ENCODE measurements at regions not wholly inside any gene's neighbourhood (a gene's known extent, or its start where the extent isn't known, plus 50 kb on each side); places are given as distances from the start of the nearest gene placed in this dataset.

- no peak overlapping the region for H3K4me3 ChIP-seq
- no peaks in the 10 kb centered on the region for H3K27me3 ChIP-seq
- ATAC-seq = no peak
- no peaks in the 10 kb centered on the region for H3K36me3 ChIP-seq
- WGBS, 2 donors (ENCODE audit: low coverage in 1 of 2) = 77% methylated on average over 5 of the region's 5 CpGs
- no peaks in the 10 kb centered on the region for H3K9me3 ChIP-seq
- no peaks in the 10 kb centered on the region for H3K4me1 ChIP-seq
- H3K27ac ChIP-seq = no peak overlapping the region
- TF ChIP-seq CTCF (IDR thresholded peaks at IDR 0.05) (no peak), EP300 (IDR thresholded peaks at IDR 0.05) (no peak), POLR2AphosphoS5 (IDR thresholded peaks at IDR 0.05) (no peak), POLR2A (IDR thresholded peaks at IDR 0.05) (no peak)
Observed at GRCh38 chr5:91642581-91642980, 259.5 kb upstream of the ARRDC3 start.

GRCh38 chr5:91641730-91642350 is 258.7 kb upstream of the ARRDC3 start:
- no peak for ATAC-seq
- Histone ChIP-seq H3K27ac (no peak overlapping the region), H3K9me3 (no peaks in the 10 kb centered on the region), H3K4me1 (no peaks in the 10 kb centered on the region), H3K4me3 (no peak overlapping the region), H3K27me3 (no peaks in the 10 kb centered on the region), H3K36me3 (no peaks in the 10 kb centered on the region)
- 0 to 2% methylated on average over 2 of the region's 2 CpGs for WGBS, 2 donors (ENCODE audit: low coverage in 1 of 2)
- TF ChIP-seq POLR2A (IDR thresholded peaks at IDR 0.05) = no peak
- TF ChIP-seq CTCF (IDR thresholded peaks at IDR 0.05) = peak in 2 of 4 experiments; percentile 18 to 53
- no peak for TF ChIP-seq EP300 (IDR thresholded peaks at IDR 0.05)

- TF ChIP-seq POLR2AphosphoS5 (IDR thresholded peaks at IDR 0.05) (no peak), POLR2A (IDR thresholded peaks at IDR 0.05) (no peak), CTCF (IDR thresholded peaks at IDR 0.05) (no peak), EP300 (IDR thresholded peaks at IDR 0.05) (no peak)
- no peak for ATAC-seq
- no peaks in the 10 kb centered on the region for H3K4me1 ChIP-seq
- H3K36me3 ChIP-seq = no peaks in the 10 kb centered on the region
- WGBS, 2 donors (ENCODE audit: low coverage in 1 of 2) = 22 to 48% methylated on average over 2 to 3 of the region's 3 CpGs
- no peaks in the 10 kb centered on the region for H3K9me3 ChIP-seq
- H3K27ac ChIP-seq = no peak overlapping the region
- H3K4me3 ChIP-seq = no peak overlapping the region
- no peaks in the 10 kb centered on the region for H3K27me3 ChIP-seq
Observed at GRCh38 chr5:91639744-91640143, 256.6 kb upstream of the ARRDC3 start.

GRCh38 chr5:91638010-91638409 is 254.9 kb upstream of the ARRDC3 start:
- no peak for ATAC-seq
- H3K36me3 ChIP-seq = no peaks in the 10 kb centered on the region
- H3K4me3 ChIP-seq = no peak overlapping the region
- 90 to 94% methylated on average over 1 of the region's 1 CpG for WGBS, 2 donors (ENCODE audit: low coverage in 1 of 2)
- no peaks in the 10 kb centered on the region for H3K27me3 ChIP-seq
- no peak overlapping the region for H3K27ac ChIP-seq
- TF ChIP-seq POLR2AphosphoS5 (IDR thresholded peaks at IDR 0.05) (no peak), POLR2A (IDR thresholded peaks at IDR 0.05) (no peak), EP300 (IDR thresholded peaks at IDR 0.05) (no peak), CTCF (IDR thresholded peaks at IDR 0.05) (no peak)
- H3K4me1 ChIP-seq = no peaks in the 10 kb centered on the region
- H3K9me3 ChIP-seq = no peaks in the 10 kb centered on the region

GRCh38 chr5:91635950-91636734 is 253.0 kb upstream of the ARRDC3 start:
- no peak for ATAC-seq
- H3K4me3 ChIP-seq = no peak overlapping the region
- H3K36me3 ChIP-seq = no peaks in the 10 kb centered on the region
- 72 to 83% methylated on average over 3 to 4 of the region's 4 CpGs for WGBS, 2 donors (ENCODE audit: low coverage in 1 of 2)
- no peak overlapping the region for H3K27ac ChIP-seq
- TF ChIP-seq CTCF (IDR thresholded peaks at IDR 0.05) = no peak
- TF ChIP-seq POLR2A (IDR thresholded peaks at IDR 0.05) = no peak
- no peak for TF ChIP-seq POLR2AphosphoS5 (IDR thresholded peaks at IDR 0.05)
- no peak for TF ChIP-seq EP300 (IDR thresholded peaks at IDR 0.05)
- H3K4me1 ChIP-seq = no peaks in the 10 kb centered on the region
- H3K27me3 ChIP-seq = no peaks in the 10 kb centered on the region
- no peaks in the 10 kb centered on the region for H3K9me3 ChIP-seq
